GM12801 (cell line): ENCODE measurements at regions not wholly inside any gene's neighbourhood (a gene's known extent, or its start where the extent isn't known, plus 50 kb on each side); places are given as distances from the start of the nearest gene placed in this dataset.

Source experiments
- CTCF ChIP-seq: IDR thresholded peaks from one replicate; pipeline ENCODE4 v1.5.1; 2011; ENCODE audit warnings: control low read depth; ENCODE audit not compliant: insufficient read length; ENCODE audit errors: extremely low read depth

GRCh38 chr17:45703348-45703747 lies 80.8 kb upstream of the CRHR1 start:
- TF ChIP-seq CTCF: no peak

- no peak for TF ChIP-seq CTCF
Measured at GRCh38 chr17:45703806-45704205, 80.3 kb upstream of the CRHR1 start.

GRCh38 chr17:45704251-45704650 lies 79.9 kb upstream of the CRHR1 start:
- TF ChIP-seq CTCF: no peak

- TF ChIP-seq CTCF: no peak
Measured at GRCh38 chr17:45705123-45706009, 78.8 kb upstream of the CRHR1 start.

GRCh38 chr17:45706033-45706432 lies 78.1 kb upstream of the CRHR1 start:
- no peak for TF ChIP-seq CTCF

- no peak for TF ChIP-seq CTCF
Measured at GRCh38 chr17:45708707-45709290, 75.3 kb upstream of the CRHR1 start.

GRCh38 chr17:45709728-45710288 lies 74.3 kb upstream of the CRHR1 start:
- TF ChIP-seq CTCF: no peak
